ENCODE measurements at regions not wholly inside any gene's neighbourhood (a gene's known extent, or its start where the extent isn't known, plus 50 kb on each side); places are given as distances from the start of the nearest gene placed in this dataset.

- no peak for DNase-seq (ENCODE audit: low read depth in 3 of 3)
Observed at GRCh38 chr10:3691482-3691881, 93.5 kb downstream of the KLF6 start.

GRCh38 chr10:3689871-3690510, 95.0 kb downstream of the KLF6 start:
- no peak for DNase-seq (ENCODE audit: low read depth in 3 of 3)

DNA sequence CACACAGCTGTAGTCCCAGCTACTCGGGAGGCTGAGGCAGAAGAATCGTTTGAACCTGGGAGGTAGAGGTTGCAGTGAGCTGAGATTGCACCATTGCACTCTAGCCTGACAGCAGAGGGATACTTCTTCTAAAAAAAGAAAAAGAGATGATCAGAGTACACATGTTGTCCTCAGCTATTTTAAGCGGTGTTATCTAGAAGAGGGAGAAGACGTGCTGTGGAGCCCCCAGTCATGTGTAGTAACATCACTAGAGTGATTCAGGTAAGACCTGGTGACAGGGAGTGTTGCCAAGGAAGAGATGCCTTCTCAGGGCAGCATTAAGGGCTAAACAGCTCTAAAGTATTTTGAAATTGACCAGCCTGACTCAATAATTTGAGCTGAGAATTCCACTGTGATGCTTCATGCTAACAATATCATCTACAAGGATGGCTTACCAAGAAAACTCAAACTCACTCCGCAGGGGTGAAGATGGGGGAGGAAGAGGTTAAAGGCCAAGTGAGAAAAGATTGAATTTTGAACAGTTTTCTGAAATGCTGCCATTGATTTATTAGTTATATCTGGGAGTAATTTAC, 97.4 kb downstream of the KLF6 start:
- no peak for DNase-seq (ENCODE audit: low read depth in 3 of 3)

DNA sequence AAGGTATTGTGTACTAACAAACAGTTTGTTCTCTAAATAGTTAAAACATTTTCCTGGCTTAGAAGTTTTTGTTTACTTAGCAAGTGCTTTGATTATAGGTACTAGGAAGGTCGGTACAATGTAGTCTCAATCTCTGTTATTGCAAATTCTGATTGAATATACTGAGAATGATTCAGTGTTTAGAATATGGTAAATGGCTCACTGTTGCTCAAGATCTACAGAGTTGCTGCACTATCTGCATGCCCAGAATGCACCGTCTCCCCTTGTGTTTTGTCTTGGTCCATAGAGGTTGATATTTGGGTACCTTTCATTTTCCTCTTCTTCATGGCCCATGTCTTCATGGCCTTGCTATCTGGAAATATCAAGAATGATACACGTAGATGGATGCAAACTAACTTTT, 99.6 kb downstream of the KLF6 start:
- no peak for DNase-seq (ENCODE audit: low read depth in 3 of 3)

DNA sequence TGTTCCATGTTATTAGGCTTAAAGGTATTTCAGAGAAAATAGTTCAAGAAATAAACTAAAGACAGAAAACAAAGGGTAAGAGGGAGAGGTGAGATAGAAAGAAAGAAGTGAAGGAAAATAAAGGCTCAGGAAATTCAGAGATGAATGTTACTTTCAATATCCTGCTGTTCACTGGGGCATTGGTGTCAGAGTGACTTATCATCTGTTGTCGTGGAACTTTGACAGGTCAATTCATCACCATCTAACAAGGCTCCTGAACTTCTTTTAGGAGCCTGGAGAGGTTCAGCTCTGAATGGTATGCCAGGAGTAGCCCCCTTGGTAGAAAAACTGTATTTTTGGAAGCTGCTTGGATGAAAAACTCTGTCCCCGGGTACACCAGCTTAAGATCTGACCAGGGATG, 100.1 kb downstream of the KLF6 start:
- DNase-seq (ENCODE audit: low read depth in 3 of 3): no peak

DNA sequence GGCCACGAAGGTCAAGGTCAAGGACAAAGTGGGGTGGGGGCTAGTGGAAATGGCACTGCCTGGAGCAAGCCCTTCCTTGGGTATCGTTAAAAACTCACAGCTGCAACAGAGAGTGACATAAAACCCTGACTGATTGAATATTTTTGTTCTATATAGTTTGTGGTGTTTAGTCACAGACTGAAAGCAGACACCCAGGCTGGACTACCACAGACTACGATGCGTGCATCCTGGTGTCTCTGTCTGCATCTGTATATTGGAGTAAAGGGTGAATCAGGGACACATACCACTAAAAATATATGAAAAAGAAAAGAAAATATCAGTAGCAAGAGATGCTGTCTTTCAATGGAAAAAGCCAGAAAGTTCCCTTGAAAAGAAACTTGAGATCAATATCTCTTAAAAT, 101.4 kb downstream of the KLF6 start:
- peak in 1 of 3 donors; percentile 22 for DNase-seq (ENCODE audit: low read depth in 3 of 3)

GRCh38 chr10:3682745-3683144, 102.3 kb downstream of the KLF6 start:
- no peak for DNase-seq (ENCODE audit: low read depth in 3 of 3)

DNA sequence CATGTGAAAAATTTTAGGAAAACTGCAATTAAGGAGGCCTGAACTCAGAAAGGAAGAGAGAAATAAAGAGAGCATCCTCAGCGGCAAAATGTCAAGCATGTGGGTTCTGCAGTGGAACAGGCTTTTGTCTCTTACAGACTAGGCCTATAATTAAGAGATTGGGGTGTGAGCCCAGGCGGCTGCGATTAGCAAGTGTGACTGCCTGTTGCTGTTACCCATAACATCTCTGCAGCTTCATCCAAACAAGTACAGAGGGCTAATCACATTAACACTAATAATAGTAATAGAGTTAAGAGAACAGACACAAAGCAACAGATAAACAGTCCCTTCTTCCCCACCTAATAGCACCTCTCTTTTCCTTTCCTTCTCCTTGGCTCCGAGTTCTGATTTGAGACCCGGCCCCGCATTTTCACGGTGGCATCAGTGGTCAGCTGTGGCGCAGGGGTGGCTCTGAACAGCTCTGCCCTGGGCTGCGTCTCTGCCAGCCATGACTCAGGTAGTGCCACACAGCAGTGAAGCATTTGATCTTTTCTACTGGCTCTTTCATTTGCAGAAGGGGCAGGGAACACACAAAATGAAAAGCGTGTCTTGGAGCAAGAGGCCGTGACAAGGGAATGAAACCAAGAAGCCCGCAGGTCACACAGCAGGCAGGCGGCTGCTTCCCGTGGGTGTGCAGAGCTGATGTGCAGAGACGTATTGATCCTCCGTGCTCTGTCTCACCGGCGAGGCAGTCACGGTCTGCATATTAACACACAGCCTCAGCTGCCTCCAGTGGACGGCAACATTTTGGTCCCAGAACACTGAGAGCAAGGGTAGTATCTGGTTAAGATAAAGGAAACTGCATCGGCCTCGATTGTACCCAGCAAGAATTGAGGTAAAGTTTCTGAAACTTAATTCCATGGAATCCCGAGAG, 103.1 kb downstream of the KLF6 start:
- DNase-seq (ENCODE audit: low read depth in 3 of 3): no peak

DNA sequence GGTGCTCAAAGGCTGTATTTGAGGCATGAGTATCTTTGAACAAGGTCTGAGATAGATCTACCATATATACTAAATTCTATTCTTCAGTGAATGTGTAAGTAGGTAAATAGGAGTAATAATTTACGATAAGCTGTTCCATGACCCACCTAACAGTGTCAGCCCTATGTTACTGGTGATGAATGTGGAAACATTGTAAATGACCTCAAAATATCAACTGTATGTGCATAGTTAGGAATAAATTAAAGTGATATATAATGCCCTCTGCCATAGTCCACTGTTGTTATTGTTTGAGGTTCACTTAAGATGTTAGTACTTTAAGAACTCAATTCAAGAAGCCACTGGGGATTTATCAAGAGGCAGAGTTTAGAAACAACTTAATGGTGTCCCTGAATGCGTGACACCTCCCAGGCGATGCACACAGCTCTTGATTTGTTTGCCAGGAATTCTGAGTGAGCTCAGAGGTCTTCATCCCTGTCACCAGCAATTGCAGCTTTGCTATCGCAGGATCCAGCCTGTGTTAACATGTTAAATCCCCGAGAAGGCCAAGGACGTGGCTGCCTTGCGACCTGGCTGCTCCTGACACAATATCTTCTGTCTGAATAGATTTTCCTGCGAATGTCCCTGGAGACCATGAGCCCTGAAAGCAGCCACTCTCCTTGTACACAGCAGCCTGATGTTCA, 104.9 kb downstream of the KLF6 start:
- no peak for DNase-seq (ENCODE audit: low read depth in 3 of 3)

GRCh38 chr10:3678629-3679227, 106.3 kb downstream of the KLF6 start:
- no peak for DNase-seq (ENCODE audit: low read depth in 3 of 3)

- no peak for DNase-seq (ENCODE audit: low read depth in 3 of 3)
Observed at GRCh38 chr10:3676564-3676963, 108.4 kb downstream of the KLF6 start.

DNA sequence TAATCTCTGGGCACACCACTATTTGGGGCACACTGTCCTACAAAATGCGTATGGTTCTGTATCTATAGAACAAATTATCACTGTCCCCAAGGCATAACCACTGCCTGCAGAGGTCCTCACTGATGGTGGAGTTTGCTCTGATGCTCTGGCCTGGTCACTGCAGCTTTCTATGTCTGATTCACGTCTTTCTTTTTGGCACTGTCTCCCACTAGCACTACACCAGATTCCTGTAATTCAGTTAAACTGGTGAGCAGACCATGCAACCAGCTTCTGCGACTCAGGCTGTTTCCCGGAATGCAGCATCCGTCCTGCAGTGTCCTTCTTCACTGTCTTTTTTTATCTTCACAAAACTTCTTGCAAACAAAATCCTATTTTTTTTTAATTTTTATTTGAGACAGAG, 112.8 kb downstream of the KLF6 start:
- DNase-seq (ENCODE audit: low read depth in 3 of 3): no peak

GRCh38 chr10:3671386-3671955, 113.5 kb downstream of the KLF6 start:
- no peak for DNase-seq (ENCODE audit: low read depth in 3 of 3)

GRCh38 chr10:3668966-3669330, 116.1 kb downstream of the KLF6 start:
- DNase-seq (ENCODE audit: low read depth in 3 of 3): no peak

DNA sequence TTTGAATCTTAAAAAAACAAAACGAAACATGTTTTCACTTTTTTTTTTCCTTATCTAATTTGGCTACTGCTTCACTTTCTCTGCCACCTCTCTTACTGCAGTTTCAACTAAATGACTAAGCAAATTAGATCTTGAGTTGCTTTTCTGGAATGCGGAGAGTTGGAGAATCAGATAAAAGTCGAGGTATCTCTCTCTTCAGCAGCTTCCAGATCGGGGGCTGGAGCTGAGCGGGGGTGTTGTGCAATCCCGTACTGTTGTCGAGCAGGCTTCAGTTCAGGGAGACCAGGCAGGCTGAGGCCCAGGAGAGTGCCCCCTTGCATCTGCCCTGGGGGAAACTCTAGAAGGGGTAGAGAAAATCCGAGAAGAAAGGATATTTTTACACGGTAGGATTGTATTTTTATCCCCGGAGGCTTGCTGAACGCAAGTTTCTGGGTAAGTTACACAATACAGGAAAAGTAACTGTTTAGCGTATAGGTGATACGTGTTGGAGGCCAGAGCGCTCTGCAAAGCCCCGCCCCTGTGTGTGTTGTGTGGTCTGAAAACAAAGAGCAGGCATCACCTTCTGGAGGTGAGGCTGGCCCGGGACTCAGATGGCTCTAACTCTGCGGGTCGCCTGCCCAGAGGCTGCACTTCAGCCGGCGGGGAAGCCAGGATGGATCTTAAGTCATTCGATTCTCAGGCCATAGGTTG, 116.6 kb downstream of the KLF6 start:
- peak in 2 of 3 donors; percentile 27 to 53 for DNase-seq (ENCODE audit: low read depth in 3 of 3)

GRCh38 chr10:3666525-3667302, 118.3 kb downstream of the KLF6 start:
- no peak for DNase-seq (ENCODE audit: low read depth in 3 of 3)

DNA sequence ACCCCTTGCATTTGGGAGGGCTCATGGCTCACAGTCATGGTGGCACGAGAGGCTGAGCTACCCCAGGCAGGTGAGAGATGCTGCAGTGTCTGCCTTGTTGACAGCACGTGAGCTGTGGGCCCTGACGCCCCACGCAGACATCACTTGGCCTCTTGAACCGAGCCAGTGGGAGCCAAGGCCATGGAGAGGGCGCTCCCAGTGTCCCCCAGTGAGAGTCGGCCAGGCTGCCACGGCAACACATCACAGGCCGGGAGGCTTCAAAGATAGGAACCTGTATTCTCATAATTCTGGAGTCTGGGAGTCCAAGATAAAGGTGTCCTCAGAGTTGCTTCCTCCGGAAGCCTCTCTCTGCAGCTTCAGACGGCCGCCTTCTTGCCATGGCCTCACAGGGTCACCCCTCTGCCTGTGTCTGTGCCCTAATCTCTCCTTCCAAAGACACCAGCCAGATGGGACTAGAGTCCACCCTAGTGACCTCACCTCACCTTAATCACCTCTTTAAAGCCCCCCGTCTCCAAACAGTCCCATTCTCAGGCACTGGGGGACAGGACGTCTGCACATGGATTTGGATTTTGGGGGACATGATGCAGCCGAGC, 119.6 kb downstream of the KLF6 start:
- no peak for DNase-seq (ENCODE audit: low read depth in 3 of 3)

GRCh38 chr10:3662775-3663174, 122.2 kb downstream of the KLF6 start:
- no peak for DNase-seq (ENCODE audit: low read depth in 3 of 3)

GRCh38 chr10:3661271-3661670, 123.7 kb downstream of the KLF6 start:
- DNase-seq (ENCODE audit: low read depth in 3 of 3): no peak

GRCh38 chr10:3660753-3661152, 124.3 kb downstream of the KLF6 start:
- no peak for DNase-seq (ENCODE audit: low read depth in 3 of 3)

Measured in stimulated activated CD4-positive, alpha-beta T cell treated with anti-CD3 and anti-CD28 coated beads, TNF-alpha, amount 100 ng/mL, for 48 hours (primary cell).